Inferior parietal cortex (tissue), 1 donor: ENCODE measurements at regions not wholly inside any gene's neighbourhood (a gene's known extent, or its start where the extent isn't known, plus 50 kb on each side); places are given as distances from the start of the nearest gene placed in this dataset.
"Not testable (repeated sequence)": the region's sequence is repeated elsewhere in the genome, so short reads cannot be mapped to it uniquely, and the experiment has no call there.

Experiments used
- DNase-seq: peaks from one replicate; pipeline ENCODE4 v3.0.0-alpha.2; 2016; ENCODE audit errors: extremely low spot score

GRCh38 chr7:152504367-152504766, 68.6 kb upstream of the KMT2C start:
- DNase-seq: no peak

GRCh38 chr7:152502813-152503790, 67.3 kb upstream of the KMT2C start:
- no peak for DNase-seq

DNA sequence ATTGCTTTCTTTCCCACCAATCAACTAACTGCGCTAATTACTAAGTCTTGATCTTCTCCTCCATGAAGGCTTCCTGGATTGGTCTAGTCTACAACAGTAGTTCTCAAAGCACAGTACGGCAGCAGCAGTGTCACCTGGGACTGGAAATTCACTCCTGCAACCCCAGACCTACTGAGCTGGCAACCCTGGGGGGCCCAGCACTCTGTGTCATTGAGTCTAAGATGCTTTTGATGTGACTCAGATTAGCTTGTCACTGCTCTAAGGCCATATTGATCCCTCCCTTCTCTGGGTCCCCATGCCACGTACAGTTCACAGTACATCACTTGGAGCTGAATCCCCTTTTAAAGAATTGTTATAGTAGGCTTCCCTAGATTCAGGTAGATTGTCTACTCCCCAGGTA, 65.7 kb upstream of the KMT2C start:
- DNase-seq: no peak

GRCh38 chr7:152499969-152500368, 64.2 kb upstream of the KMT2C start:
- DNase-seq: not testable (repeated sequence)

- no peak for DNase-seq
Measured at GRCh38 chr7:152495867-152496266, 60.1 kb upstream of the KMT2C start.

DNA sequence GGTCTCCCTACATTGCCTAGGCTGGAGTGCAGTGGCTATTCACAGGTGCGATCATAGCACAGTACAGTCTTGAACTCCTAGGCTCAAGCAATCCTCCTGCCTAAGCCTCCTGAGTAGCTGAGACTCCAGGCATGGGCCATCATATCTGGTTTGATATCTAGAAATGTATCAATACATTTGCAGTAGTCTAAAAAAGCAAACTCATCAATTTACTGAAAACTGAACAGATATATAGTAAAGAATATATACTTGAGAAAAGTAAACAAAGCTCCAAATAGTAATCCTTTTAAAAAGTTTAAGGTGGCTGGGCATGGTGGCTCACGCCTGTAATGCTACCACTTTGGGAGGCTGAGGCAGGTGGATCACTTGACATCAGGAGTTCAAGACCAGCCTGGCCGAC, 57.1 kb upstream of the KMT2C start:
- no peak for DNase-seq

DNA sequence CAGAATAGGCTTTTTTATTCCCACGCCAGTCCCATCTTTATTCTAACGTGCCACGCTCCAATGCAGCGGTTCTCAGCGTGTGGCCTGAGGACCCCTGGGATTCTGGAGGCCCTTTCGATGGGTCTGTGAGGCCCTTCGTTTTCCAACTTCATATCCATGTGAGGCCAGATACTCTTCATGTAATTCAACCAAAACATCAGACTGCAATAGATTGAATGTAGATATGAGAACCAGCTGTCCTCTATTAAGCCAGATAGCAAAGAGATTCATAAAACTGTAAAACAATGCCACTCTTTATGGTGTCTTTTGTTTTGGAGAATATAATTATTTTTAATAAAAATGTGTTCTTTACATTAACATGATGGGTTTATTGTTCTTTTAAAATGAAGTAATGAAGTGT, 53.2 kb upstream of the KMT2C start:
- DNase-seq: no peak

GRCh38 chr7:152486968-152487367, 51.2 kb upstream of the KMT2C start:
- DNase-seq: no peak

DNA sequence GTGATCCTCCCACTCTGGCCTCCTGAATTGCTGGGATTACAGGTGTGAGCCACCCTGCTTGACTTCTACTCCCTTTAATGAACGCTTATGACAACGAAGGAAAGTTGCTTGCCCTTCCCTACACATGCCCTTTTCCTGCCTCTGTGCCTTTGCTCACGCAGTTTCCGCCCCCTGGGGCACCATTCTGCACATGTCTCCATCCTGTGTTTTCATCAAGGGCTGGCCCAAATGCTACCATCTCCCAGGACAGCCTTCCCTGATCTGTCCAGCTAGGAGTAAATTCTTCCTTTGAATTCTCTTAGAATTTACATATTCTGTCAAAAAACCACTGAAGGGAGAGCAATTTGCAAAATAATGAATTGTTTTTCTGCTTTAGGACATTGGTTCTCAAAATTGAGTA, 50.0 kb upstream of the KMT2C start:
- DNase-seq: no peak
